CD14-positive monocyte (primary cell): ENCODE measurements at regions not wholly inside any gene's neighbourhood (a gene's known extent, or its start where the extent isn't known, plus 50 kb on each side); places are given as distances from the start of the nearest gene placed in this dataset.

Experiments
- DNase-seq, 3 donors: peaks; one replicate each; pipeline ENCODE4 v3.0.0-alpha.2; 2011 to 2022
- H2AFZ ChIP-seq: 2 replicates; pipeline ENCODE4 v1.6.0; 2012; ENCODE audit warnings: mild to moderate bottlenecking, low read depth, low read length, inconsistent platforms; ENCODE audit not compliant: insufficient read depth, poor library complexity, severe bottlenecking
- H3K27ac ChIP-seq, 2 donors: 1 replicate in 1 of 2; 2 replicates in 1 of 2; pipeline ENCODE4 v1.5.1; 2012 to 2013; ENCODE audit warnings: low read length in 2 of 2, control low read depth in 1 of 2, inconsistent platforms in 1 of 2, low read depth in 1 of 2, mild to moderate bottlenecking in 1 of 2
- H3K27me3 ChIP-seq, 2 donors: one replicate each; pipeline versions ENCODE4 v1.6.0 to v1.6.1; 2011 to 2013; ENCODE audit warnings: low read length in 2 of 2; ENCODE audit not compliant: control insufficient read depth in 2 of 2, insufficient read depth in 2 of 2
- H3K36me3 ChIP-seq, 2 donors: replicated peaks in 1 of 2; 1 replicate in 1 of 2; 2 replicates in 1 of 2; pipeline versions ENCODE4 v1.5.1 to v1.6.1; 2012 to 2013; ENCODE audit warnings: low read length in 2 of 2, control low read depth in 1 of 2, inconsistent platforms in 1 of 2, mild to moderate bottlenecking in 1 of 2; ENCODE audit not compliant: insufficient read depth in 2 of 2, control insufficient read depth in 1 of 2
- H3K4me1 ChIP-seq, 2 donors: 1 replicate in 1 of 2; 2 replicates in 1 of 2; pipeline versions ENCODE4 v1.5.1 to v1.6.1; 2012 to 2013; ENCODE audit warnings: low read length in 2 of 2, control low read depth in 1 of 2, inconsistent platforms in 1 of 2, mild to moderate bottlenecking in 1 of 2, moderate library complexity in 1 of 2; ENCODE audit not compliant: insufficient read depth in 2 of 2, control insufficient read depth in 1 of 2
- H3K4me2 ChIP-seq: replicated peaks from 2 replicates; pipeline ENCODE3; 2012; ENCODE audit warnings: low read length, moderate library complexity, mild to moderate bottlenecking; ENCODE audit not compliant: poor library complexity, severe bottlenecking; ENCODE audit errors: extremely low read depth
- H3K4me3 ChIP-seq, 3 experiments: fragments of 200-600 bp in 1 of 3; sonication (generic) in 1 of 3; replicated peaks in 1 of 3; 1 replicate in 2 of 3; 2 replicates in 1 of 3; pipeline ENCODE4 v1.5.1; 2011 to 2013; ENCODE audit warnings: low read length in 3 of 3, mild to moderate bottlenecking in 3 of 3, control low read depth in 2 of 3, low read depth in 2 of 3, inconsistent platforms in 1 of 3, moderate library complexity in 1 of 3
- H3K79me2 ChIP-seq: 2 replicates; pipeline ENCODE4 v1.6.0; 2012; ENCODE audit warnings: mild to moderate bottlenecking, control low read depth, inconsistent platforms, low read length, moderate library complexity; ENCODE audit not compliant: insufficient read depth
- H3K9ac ChIP-seq: 2 replicates; pipeline ENCODE4 v1.6.0; 2017; ENCODE audit warnings: low read length, mild to moderate bottlenecking; ENCODE audit not compliant: insufficient read depth, poor library complexity, severe bottlenecking
- H3K9me3 ChIP-seq, 2 donors: replicated peaks in 1 of 2; 1 replicate in 1 of 2; 2 replicates in 1 of 2; pipeline versions ENCODE4 v1.5.1 to v1.6.1; 2012 to 2013; ENCODE audit warnings: low read length in 2 of 2, control low read depth in 1 of 2; ENCODE audit not compliant: control insufficient read depth in 1 of 2, insufficient read depth in 1 of 2
- H4K20me1 ChIP-seq: 2 replicates; pipeline ENCODE4 v1.6.0; 2012; ENCODE audit warnings: mild to moderate bottlenecking, low read length, control low read depth, moderate library complexity; ENCODE audit not compliant: insufficient read depth
- H3K27ac Mint-ChIP-seq, 7 donors: one replicate each; pipeline ENCODE4 v1.8.0; 2020; ENCODE audit warnings: mild to moderate bottlenecking in 7 of 7, mixed read lengths in 7 of 7, moderate library complexity in 6 of 7, inconsistent platforms in 2 of 7
- H3K27me3 Mint-ChIP-seq, 3 donors: one replicate each; pipeline ENCODE4 v1.8.0; 2021 to 2022; ENCODE audit warnings: low read depth in 3 of 3, mild to moderate bottlenecking in 3 of 3, mixed read lengths in 3 of 3, moderate library complexity in 3 of 3, inconsistent platforms in 1 of 3
- H3K36me3 Mint-ChIP-seq, 2 donors: one replicate each; pipeline ENCODE4 v1.8.0; 2020; ENCODE audit warnings: mixed read lengths in 2 of 2, inconsistent platforms in 1 of 2, mild to moderate bottlenecking in 1 of 2
- H3K4me1 Mint-ChIP-seq: one replicate; pipeline ENCODE4 v1.8.0; 2020; ENCODE audit warnings: mild to moderate bottlenecking, mixed read lengths
- H3K4me3 Mint-ChIP-seq, 2 donors: one replicate each; pipeline ENCODE4 v1.8.0; 2020; ENCODE audit warnings: mild to moderate bottlenecking in 2 of 2, mixed read lengths in 2 of 2, moderate library complexity in 1 of 2
- H3K9me3 Mint-ChIP-seq, 7 donors: one replicate each; pipeline ENCODE4 v1.8.0; 2020 to 2022; ENCODE audit warnings: mixed read lengths in 7 of 7, mild to moderate bottlenecking in 6 of 7, moderate library complexity in 6 of 7, inconsistent platforms in 2 of 7
- CTCF ChIP-seq: fragments of 200-600 bp; IDR thresholded peaks from one replicate; pipeline ENCODE4 v1.8.0; 2022; ENCODE audit warnings: antibody characterized with exemption, mild to moderate bottlenecking
- WGBS: methylation state at CpG from one replicate; pipeline ENCODE4 v1.1.5; 2013; ENCODE audit warnings: missing lambda C conversion rate; ENCODE audit not compliant: insufficient coverage; 5-methylcytosine and 5-hydroxymethylcytosine counted together
- intact Hi-C, 2 donors: fragments of 100-400 bp; cut with micrococcal nuclease; formaldehyde crosslinking; loops; one replicate each; pipeline versions ENCODE4 v1.15.0 to v1.15.1; 2023

GRCh38 chr2:16253291-16253690 lies 312.9 kb downstream of the MYCN start:
- Histone ChIP-seq H3K4me2 (no peak overlapping the region), H2AFZ (no peak overlapping the region), H3K9me3 (no peaks in the 10 kb centered on the region), H3K4me1 (no peaks in the 10 kb centered on the region), H3K4me3 (no peak overlapping the region), H3K36me3 (no peaks in the 10 kb centered on the region), H3K9ac (no peak overlapping the region), H3K79me2 (no peaks in the 10 kb centered on the region), H3K27me3 (peaks cover under 1% of the 10 kb centered on the region in 2 donors), H3K27ac (no peak overlapping the region), H4K20me1 (no peaks in the 10 kb centered on the region)
- intact Hi-C loops, result no loop called here
- 86% methylated on average over 2 of the region's 3 CpGs for WGBS
- no peak for DNase-seq
- no peak for TF ChIP-seq CTCF
- Mint-ChIP-seq H3K27ac (no peak overlapping the region), H3K36me3 (no peaks in the 10 kb centered on the region), H3K9me3 (peaks cover 0 to 6% (median 0%) of the 10 kb centered on the region in 7 donors), H3K4me3 (no peak overlapping the region), H3K27me3 (peaks cover 1 to 13% (median 3%) of the 10 kb centered on the region in 3 donors), H3K4me1 (no peaks in the 10 kb centered on the region)

DNA sequence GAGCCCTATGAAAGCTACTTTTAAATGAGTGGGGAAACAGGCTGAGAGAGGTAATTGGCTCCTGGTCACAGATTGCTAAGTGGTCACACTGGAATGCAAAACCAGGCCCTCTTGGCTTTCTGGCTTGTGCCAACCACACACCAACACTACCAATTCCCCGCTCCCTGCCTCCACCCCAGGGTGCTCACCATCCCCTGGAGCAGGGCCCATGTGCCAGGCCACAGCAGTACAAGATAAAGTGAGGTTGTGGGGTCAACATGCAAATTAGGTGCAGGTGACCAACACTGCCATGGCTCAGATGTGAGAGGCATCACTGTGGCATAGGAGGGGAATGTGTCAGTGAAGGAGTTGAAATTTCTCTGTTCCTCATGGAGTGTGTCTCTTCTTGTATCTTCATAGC lies 312.5 kb downstream of the MYCN start:
- no peaks in the 10 kb centered on the region for H3K36me3 Mint-ChIP-seq
- Histone ChIP-seq H3K79me2 (no peaks in the 10 kb centered on the region), H3K27ac (no peak overlapping the region), H3K9me3 (no peaks in the 10 kb centered on the region), H2AFZ (no peak overlapping the region), H3K4me2 (no peak overlapping the region), H3K4me1 (no peaks in the 10 kb centered on the region), H3K4me3 (no peak overlapping the region), H3K36me3 (no peaks in the 10 kb centered on the region), H3K9ac (no peak overlapping the region), H4K20me1 (no peaks in the 10 kb centered on the region), H3K27me3 (no peaks in the 10 kb centered on the region)
- no peak for TF ChIP-seq CTCF
- no peak overlapping the region for H3K27ac Mint-ChIP-seq
- peaks cover 0 to 6% (median 0%) of the 10 kb centered on the region in 7 donors for H3K9me3 Mint-ChIP-seq
- DNase-seq, result no peak
- peaks cover 1 to 12% (median 3%) of the 10 kb centered on the region in 3 donors for H3K27me3 Mint-ChIP-seq
- H3K4me1 Mint-ChIP-seq, result no peaks in the 10 kb centered on the region
- H3K4me3 Mint-ChIP-seq, result no peak overlapping the region
- no CpG with 5 or more reads among the region's 1 CpG for WGBS
- intact Hi-C loops, result no loop called here
